WTC11 (cell line): ENCODE measurements at regions not wholly inside any gene's neighbourhood (a gene's known extent, or its start where the extent isn't known, plus 50 kb on each side); places are given as distances from the start of the nearest gene placed in this dataset.

Experiments used
- TCF7 ChIP-seq: sonication (generic); formaldehyde crosslinking; IDR thresholded peaks from 2 replicates; pipeline ENCODE4 v1.8.0; 2022; ENCODE audit warnings: mild to moderate bottlenecking, low read depth, missing genetic modification reagents, moderate library complexity
- ZNF138 ChIP-seq: sonication (generic); formaldehyde crosslinking; conservative IDR thresholded peaks from 2 replicates; pipeline ENCODE4 v1.8.1; 2022; ENCODE audit warnings: mild to moderate bottlenecking, moderate library complexity, missing genetic modification reagents
- TF ChIP-seq, protein P1 (sequence below): sonication (generic); formaldehyde crosslinking; IDR thresholded peaks from 2 replicates; pipeline ENCODE4 v1.8.1; 2022; ENCODE audit warnings: low read depth, missing genetic modification reagents, borderline replicate concordance
- TF ChIP-seq, protein P2 (sequence below): sonication (generic); formaldehyde crosslinking; IDR thresholded peaks from 2 replicates; pipeline ENCODE4 v1.8.0; 2022; ENCODE audit warnings: mild to moderate bottlenecking, missing genetic modification reagents
- TF ChIP-seq, protein P3 (sequence below): sonication (generic); formaldehyde crosslinking; IDR thresholded peaks from 2 replicates; pipeline ENCODE4 v1.8.1; 2023; ENCODE audit warnings: mild to moderate bottlenecking, missing genetic modification reagents, borderline replicate concordance
- TF ChIP-seq, protein P4 (sequence below): sonication (generic); formaldehyde crosslinking; conservative IDR thresholded peaks from 2 replicates; pipeline ENCODE4 v1.8.1; 2023; ENCODE audit warnings: mild to moderate bottlenecking, low read depth, missing genetic modification reagents, moderate library complexity
- TF ChIP-seq, protein P5 (sequence below): sonication (generic); formaldehyde crosslinking; IDR thresholded peaks from 2 replicates; pipeline ENCODE4 v1.8.1; 2023; ENCODE audit warnings: mild to moderate bottlenecking, missing genetic modification reagents
- TF ChIP-seq, protein P6 (sequence below): fragments of 200-600 bp; IDR thresholded peaks from 2 replicates; pipeline ENCODE4 v1.8.0; 2022; ENCODE audit warnings: antibody characterized with exemption

DNA sequence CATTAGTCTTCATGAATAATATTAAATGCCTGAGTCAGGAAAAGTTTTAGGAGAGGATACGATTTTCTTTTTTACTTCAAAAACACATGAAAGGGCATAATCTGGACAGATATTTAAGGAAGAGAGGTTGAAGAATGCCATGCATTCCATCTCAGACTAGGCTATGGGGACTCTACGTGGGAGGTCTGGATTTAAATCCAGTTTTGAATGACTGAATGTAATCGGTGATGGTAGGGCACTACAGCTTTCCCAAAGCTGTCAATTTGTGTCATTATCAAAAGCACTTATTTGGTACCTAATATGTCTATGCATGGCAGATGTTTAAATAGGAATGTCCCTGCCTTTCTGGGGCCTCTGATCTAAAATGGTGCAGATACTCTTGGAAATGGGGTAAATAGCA, 59.3 kb upstream of the RPL34 start:
- no peak for TF ChIP-seq ZNF138 (CRISPR knock-in tag)
- TF ChIP-seq, protein P1, sequence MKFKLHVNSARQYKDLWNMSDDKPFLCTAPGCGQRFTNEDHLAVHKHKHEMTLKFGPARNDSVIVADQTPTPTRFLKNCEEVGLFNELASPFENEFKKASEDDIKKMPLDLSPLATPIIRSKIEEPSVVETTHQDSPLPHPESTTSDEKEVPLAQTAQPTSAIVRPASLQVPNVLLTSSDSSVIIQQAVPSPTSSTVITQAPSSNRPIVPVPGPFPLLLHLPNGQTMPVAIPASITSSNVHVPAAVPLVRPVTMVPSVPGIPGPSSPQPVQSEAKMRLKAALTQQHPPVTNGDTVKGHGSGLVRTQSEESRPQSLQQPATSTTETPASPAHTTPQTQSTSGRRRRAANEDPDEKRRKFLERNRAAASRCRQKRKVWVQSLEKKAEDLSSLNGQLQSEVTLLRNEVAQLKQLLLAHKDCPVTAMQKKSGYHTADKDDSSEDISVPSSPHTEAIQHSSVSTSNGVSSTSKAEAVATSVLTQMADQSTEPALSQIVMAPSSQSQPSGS (CRISPR knock-in tag): no peak
- TF ChIP-seq, protein P2, sequence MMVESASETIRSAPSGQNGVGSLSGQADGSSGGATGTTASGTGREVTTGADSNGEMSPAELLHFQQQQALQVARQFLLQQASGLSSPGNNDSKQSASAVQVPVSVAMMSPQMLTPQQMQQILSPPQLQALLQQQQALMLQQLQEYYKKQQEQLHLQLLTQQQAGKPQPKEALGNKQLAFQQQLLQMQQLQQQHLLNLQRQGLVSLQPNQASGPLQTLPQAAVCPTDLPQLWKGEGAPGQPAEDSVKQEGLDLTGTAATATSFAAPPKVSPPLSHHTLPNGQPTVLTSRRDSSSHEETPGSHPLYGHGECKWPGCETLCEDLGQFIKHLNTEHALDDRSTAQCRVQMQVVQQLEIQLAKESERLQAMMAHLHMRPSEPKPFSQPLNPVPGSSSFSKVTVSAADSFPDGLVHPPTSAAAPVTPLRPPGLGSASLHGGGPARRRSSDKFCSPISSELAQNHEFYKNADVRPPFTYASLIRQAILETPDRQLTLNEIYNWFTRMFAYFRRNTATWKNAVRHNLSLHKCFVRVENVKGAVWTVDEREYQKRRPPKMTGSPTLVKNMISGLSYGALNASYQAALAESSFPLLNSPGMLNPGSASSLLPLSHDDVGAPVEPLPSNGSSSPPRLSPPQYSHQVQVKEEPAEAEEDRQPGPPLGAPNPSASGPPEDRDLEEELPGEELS (CRISPR knock-in tag): no peak
- TF ChIP-seq, protein P3, sequence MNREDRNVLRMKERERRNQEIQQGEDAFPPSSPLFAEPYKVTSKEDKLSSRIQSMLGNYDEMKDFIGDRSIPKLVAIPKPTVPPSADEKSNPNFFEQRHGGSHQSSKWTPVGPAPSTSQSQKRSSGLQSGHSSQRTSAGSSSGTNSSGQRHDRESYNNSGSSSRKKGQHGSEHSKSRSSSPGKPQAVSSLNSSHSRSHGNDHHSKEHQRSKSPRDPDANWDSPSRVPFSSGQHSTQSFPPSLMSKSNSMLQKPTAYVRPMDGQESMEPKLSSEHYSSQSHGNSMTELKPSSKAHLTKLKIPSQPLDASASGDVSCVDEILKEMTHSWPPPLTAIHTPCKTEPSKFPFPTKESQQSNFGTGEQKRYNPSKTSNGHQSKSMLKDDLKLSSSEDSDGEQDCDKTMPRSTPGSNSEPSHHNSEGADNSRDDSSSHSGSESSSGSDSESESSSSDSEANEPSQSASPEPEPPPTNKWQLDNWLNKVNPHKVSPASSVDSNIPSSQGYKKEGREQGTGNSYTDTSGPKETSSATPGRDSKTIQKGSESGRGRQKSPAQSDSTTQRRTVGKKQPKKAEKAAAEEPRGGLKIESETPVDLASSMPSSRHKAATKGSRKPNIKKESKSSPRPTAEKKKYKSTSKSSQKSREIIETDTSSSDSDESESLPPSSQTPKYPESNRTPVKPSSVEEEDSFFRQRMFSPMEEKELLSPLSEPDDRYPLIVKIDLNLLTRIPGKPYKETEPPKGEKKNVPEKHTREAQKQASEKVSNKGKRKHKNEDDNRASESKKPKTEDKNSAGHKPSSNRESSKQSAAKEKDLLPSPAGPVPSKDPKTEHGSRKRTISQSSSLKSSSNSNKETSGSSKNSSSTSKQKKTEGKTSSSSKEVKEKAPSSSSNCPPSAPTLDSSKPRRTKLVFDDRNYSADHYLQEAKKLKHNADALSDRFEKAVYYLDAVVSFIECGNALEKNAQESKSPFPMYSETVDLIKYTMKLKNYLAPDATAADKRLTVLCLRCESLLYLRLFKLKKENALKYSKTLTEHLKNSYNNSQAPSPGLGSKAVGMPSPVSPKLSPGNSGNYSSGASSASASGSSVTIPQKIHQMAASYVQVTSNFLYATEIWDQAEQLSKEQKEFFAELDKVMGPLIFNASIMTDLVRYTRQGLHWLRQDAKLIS (CRISPR knock-in tag): no peak
- TF ChIP-seq, protein P4, sequence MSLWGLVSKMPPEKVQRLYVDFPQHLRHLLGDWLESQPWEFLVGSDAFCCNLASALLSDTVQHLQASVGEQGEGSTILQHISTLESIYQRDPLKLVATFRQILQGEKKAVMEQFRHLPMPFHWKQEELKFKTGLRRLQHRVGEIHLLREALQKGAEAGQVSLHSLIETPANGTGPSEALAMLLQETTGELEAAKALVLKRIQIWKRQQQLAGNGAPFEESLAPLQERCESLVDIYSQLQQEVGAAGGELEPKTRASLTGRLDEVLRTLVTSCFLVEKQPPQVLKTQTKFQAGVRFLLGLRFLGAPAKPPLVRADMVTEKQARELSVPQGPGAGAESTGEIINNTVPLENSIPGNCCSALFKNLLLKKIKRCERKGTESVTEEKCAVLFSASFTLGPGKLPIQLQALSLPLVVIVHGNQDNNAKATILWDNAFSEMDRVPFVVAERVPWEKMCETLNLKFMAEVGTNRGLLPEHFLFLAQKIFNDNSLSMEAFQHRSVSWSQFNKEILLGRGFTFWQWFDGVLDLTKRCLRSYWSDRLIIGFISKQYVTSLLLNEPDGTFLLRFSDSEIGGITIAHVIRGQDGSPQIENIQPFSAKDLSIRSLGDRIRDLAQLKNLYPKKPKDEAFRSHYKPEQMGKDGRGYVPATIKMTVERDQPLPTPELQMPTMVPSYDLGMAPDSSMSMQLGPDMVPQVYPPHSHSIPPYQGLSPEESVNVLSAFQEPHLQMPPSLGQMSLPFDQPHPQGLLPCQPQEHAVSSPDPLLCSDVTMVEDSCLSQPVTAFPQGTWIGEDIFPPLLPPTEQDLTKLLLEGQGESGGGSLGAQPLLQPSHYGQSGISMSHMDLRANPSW: no peak
- TF ChIP-seq, protein P5, sequence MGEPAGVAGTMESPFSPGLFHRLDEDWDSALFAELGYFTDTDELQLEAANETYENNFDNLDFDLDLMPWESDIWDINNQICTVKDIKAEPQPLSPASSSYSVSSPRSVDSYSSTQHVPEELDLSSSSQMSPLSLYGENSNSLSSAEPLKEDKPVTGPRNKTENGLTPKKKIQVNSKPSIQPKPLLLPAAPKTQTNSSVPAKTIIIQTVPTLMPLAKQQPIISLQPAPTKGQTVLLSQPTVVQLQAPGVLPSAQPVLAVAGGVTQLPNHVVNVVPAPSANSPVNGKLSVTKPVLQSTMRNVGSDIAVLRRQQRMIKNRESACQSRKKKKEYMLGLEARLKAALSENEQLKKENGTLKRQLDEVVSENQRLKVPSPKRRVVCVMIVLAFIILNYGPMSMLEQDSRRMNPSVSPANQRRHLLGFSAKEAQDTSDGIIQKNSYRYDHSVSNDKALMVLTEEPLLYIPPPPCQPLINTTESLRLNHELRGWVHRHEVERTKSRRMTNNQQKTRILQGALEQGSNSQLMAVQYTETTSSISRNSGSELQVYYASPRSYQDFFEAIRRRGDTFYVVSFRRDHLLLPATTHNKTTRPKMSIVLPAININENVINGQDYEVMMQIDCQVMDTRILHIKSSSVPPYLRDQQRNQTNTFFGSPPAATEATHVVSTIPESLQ (CRISPR knock-in tag): no peak
- TF ChIP-seq TCF7 (CRISPR knock-in tag): no peak
- TF ChIP-seq, protein P6, sequence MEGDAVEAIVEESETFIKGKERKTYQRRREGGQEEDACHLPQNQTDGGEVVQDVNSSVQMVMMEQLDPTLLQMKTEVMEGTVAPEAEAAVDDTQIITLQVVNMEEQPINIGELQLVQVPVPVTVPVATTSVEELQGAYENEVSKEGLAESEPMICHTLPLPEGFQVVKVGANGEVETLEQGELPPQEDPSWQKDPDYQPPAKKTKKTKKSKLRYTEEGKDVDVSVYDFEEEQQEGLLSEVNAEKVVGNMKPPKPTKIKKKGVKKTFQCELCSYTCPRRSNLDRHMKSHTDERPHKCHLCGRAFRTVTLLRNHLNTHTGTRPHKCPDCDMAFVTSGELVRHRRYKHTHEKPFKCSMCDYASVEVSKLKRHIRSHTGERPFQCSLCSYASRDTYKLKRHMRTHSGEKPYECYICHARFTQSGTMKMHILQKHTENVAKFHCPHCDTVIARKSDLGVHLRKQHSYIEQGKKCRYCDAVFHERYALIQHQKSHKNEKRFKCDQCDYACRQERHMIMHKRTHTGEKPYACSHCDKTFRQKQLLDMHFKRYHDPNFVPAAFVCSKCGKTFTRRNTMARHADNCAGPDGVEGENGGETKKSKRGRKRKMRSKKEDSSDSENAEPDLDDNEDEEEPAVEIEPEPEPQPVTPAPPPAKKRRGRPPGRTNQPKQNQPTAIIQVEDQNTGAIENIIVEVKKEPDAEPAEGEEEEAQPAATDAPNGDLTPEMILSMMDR: no peak
